Activated CD8-positive, alpha-beta T cell treated with anti-CD3 and anti-CD28 coated beads for 36 hours (primary cell): ENCODE measurements at regions not wholly inside any gene's neighbourhood (a gene's known extent, or its start where the extent isn't known, plus 50 kb on each side); places are given as distances from the start of the nearest gene placed in this dataset.

Experiments
- ATAC-seq: fragments of 200-7000 bp; cut with Tn5 transposase; one replicate; pipeline ENCODE4 v1.10.0; 2021; ENCODE audit warnings: mild to moderate bottlenecking, moderate library complexity
- CTCF ChIA-PET: fragments of 350-600 bp; sonication (Branson Sonifier 250); formaldehyde crosslinking; loops from one replicate; lab custom pipeline; 2021; ENCODE audit warnings: antibody characterized with exemption; lab: Charles Lee
- POLR2A ChIA-PET: fragments of 350-600 bp; sonication (Branson Sonifier 250); formaldehyde crosslinking; loops from one replicate; lab custom pipeline; 2021; ENCODE audit warnings: antibody characterized with exemption; lab: Charles Lee
- DNase-seq: peaks from one replicate; pipeline ENCODE4 v3.0.0-alpha.2; 2020
- H3K27ac Mint-ChIP-seq: one replicate; pipeline ENCODE4 v1.8.0; 2021; ENCODE audit warnings: mild to moderate bottlenecking, mixed read lengths
- H3K27me3 Mint-ChIP-seq: one replicate; pipeline ENCODE4 v1.8.0; 2021; ENCODE audit warnings: mixed read lengths
- H3K36me3 Mint-ChIP-seq: one replicate; pipeline ENCODE4 v1.8.0; 2021; ENCODE audit warnings: low read depth, mixed read lengths
- H3K4me1 Mint-ChIP-seq: one replicate; pipeline ENCODE4 v1.8.0; 2021; ENCODE audit warnings: low read depth, mixed read lengths
- H3K4me3 Mint-ChIP-seq: one replicate; pipeline ENCODE4 v1.8.0; 2021; ENCODE audit warnings: mild to moderate bottlenecking, moderate library complexity, mixed read lengths
- H3K9me3 Mint-ChIP-seq: one replicate; pipeline ENCODE4 v1.8.0; 2021; ENCODE audit warnings: mixed read lengths
- intact Hi-C: fragments of 100-400 bp; cut with micrococcal nuclease; formaldehyde crosslinking; loops from one replicate; pipeline ENCODE4 v1.10.0; 2022
- TF ChIP-seq, protein P1 (sequence below): fragments of 200-600 bp; IDR thresholded peaks from one replicate; pipeline ENCODE4 v1.8.0; 2022; ENCODE audit warnings: antibody characterized with exemption, mild to moderate bottlenecking

- DNase-seq (no peak), ATAC-seq (no peak)
- Mint-ChIP-seq H3K9me3 (no peaks in the 10 kb centered on the region), H3K4me1 (no peaks in the 10 kb centered on the region), H3K36me3 (no peaks in the 10 kb centered on the region), H3K27me3 (no peaks in the 10 kb centered on the region), H3K4me3 (no peak overlapping the region), H3K27ac (no peak overlapping the region)
- ChIA-PET POLR2A (no interaction called here), CTCF (no interaction called here)
- intact Hi-C loops: no loop called here
- TF ChIP-seq, protein P1, sequence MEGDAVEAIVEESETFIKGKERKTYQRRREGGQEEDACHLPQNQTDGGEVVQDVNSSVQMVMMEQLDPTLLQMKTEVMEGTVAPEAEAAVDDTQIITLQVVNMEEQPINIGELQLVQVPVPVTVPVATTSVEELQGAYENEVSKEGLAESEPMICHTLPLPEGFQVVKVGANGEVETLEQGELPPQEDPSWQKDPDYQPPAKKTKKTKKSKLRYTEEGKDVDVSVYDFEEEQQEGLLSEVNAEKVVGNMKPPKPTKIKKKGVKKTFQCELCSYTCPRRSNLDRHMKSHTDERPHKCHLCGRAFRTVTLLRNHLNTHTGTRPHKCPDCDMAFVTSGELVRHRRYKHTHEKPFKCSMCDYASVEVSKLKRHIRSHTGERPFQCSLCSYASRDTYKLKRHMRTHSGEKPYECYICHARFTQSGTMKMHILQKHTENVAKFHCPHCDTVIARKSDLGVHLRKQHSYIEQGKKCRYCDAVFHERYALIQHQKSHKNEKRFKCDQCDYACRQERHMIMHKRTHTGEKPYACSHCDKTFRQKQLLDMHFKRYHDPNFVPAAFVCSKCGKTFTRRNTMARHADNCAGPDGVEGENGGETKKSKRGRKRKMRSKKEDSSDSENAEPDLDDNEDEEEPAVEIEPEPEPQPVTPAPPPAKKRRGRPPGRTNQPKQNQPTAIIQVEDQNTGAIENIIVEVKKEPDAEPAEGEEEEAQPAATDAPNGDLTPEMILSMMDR: no peak
Observed at GRCh38 chr7:145053781-145054180, 217.9 kb upstream of the TPK1 start.

DNA sequence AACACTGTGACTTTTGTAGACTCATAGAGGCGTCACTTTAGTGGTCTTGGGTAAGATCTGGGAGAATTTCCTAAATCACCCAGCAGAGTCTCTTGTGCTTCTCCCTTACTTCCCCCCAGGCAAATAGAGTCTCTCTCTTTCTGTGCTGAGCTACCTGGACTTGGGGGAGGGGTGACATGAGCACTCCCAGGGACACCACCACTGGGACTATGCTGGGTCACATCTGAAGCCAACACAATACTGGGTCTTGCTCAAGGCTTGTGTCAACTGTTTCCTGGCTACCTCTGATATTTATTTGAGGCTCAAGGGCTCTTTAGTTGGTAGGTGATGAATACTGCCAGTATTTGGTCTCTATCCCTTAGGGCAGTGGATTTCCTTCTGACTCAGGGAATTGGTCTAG is 214.6 kb upstream of the TPK1 start:
- no peak for ATAC-seq
- DNase-seq: no peak
- no peak overlapping the region for H3K4me3 Mint-ChIP-seq
- intact Hi-C loops: no loop called here
- no peak overlapping the region for H3K27ac Mint-ChIP-seq
- TF ChIP-seq, protein P1: no peak
- ChIA-PET CTCF (interaction anchor here (1.3 kb wide), 1 partner anchor 13 kb away, joined by 4 read pairs; no protein-coding TSS in a partner anchor), POLR2A (no interaction called here)
- H3K27me3 Mint-ChIP-seq: no peaks in the 10 kb centered on the region
- no peaks in the 10 kb centered on the region for H3K4me1 Mint-ChIP-seq
- H3K36me3 Mint-ChIP-seq: no peaks in the 10 kb centered on the region
- H3K9me3 Mint-ChIP-seq: no peaks in the 10 kb centered on the region

DNA sequence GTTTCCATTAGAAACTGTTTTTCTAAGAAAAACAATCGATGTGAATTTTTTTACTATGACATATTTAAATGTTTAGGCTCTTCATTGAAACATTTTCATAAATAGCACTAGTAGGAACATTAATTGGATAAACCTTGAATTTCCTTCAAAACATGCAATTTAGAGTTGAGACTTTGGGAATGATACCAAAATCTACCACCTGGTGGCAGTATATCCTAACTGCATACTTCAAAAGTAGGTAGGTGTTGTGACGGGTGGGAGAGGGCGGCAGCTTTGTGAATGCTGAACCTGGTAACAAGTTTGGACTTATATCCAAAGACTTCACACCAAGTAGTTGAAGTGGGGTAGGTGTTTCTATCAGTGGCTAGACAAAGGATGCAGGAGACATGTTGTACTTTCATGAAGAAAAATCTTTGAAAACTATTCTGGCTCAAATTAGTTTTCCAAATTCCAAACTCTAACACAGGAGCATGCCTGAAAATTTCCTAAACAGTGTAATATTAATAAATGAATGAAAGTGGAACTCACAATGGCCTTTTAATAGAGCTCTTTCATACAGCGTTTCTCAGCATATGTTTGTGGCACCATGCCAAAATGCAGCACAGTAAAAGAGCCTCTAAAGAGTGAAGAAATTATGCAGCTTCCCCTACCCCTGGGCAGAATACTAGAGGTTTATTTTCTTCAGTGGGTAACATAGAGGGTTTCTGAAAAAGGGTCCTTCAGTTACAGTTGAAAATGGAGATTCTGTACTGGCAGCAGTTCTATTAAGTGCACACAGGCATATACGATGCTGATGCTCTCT is 201.0 kb upstream of the TPK1 start:
- Mint-ChIP-seq H3K9me3 (no peaks in the 10 kb centered on the region), H3K27ac (no peak overlapping the region), H3K27me3 (peaks cover 8% of the 10 kb centered on the region), H3K36me3 (no peaks in the 10 kb centered on the region), H3K4me1 (peaks cover 2% of the 10 kb centered on the region), H3K4me3 (no peak overlapping the region)
- intact Hi-C loops: loop anchor here (2.0 kb wide), 1 partner anchor 1054 kb away; no protein-coding TSS in a partner anchor
- DNase-seq: peak; percentile 51
- ChIA-PET CTCF (interaction anchor here (0.7 to 2.2 kb wide), 12 partner anchors 9 to 1053 kb away, joined by 3 to 8 read pairs (median 3); no protein-coding TSS in a partner anchor), POLR2A (interaction anchor here (0.6 kb wide), 1 partner anchor 298 kb away, joined by 3 read pairs; no protein-coding TSS in a partner anchor)
- TF ChIP-seq, protein P1: peak; percentile 84
- ATAC-seq: peak; percentile 64

DNA sequence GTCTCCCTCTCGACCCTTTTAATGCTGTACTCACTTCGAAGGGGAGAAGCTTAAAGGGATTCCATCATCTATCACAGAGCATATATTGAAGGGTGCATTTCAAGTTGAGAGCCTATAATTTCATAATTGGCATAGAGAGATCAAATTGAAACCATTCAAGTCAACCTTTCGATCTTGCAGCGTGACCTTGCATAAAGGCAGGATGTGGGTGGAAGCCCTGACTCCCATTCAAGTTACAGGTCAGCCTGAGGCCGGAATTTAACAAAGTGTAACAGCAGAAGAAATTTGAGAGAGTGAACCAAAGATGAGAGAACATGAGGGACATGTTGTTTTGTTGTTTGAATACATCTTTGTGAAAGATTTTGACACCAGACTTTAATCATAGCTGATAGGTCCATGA is 195.3 kb upstream of the TPK1 start:
- H3K9me3 Mint-ChIP-seq: no peaks in the 10 kb centered on the region
- POLR2A ChIA-PET: no interaction called here
- intact Hi-C loops: no loop called here
- peaks cover 4% of the 10 kb centered on the region for H3K27me3 Mint-ChIP-seq
- no peak for ATAC-seq
- H3K4me3 Mint-ChIP-seq: no peak overlapping the region
- no peak overlapping the region for H3K27ac Mint-ChIP-seq
- no peak for DNase-seq
- H3K36me3 Mint-ChIP-seq: no peaks in the 10 kb centered on the region
- CTCF ChIA-PET: no interaction called here
- TF ChIP-seq, protein P1: no peak
- no peaks in the 10 kb centered on the region for H3K4me1 Mint-ChIP-seq

DNA sequence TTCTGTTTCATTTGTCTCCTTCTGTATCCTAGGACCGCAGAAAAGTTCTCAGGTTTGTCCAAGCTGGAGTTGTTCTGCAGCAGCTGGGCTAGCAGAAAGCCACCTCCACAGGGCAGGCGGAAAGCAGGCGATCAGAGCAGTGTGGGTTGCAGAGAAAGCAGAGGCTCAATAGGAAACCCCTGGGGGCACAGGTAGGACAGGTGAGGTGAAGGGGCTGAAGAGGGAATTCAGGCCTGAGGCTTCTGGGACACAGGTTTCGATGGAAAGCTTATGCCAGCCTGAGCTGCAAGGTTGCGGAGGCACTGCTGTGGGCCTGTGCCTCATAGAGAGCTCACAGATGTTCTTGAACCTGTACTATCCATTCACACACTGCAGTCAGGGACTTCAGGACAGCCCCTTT is 194.9 kb upstream of the TPK1 start:
- intact Hi-C loops: no loop called here
- Mint-ChIP-seq H3K4me1 (no peaks in the 10 kb centered on the region), H3K27ac (no peak overlapping the region), H3K4me3 (no peak overlapping the region), H3K36me3 (no peaks in the 10 kb centered on the region), H3K9me3 (no peaks in the 10 kb centered on the region), H3K27me3 (peaks cover 1% of the 10 kb centered on the region)
- ATAC-seq (no peak), DNase-seq (no peak)
- TF ChIP-seq, protein P1: no peak
- ChIA-PET POLR2A (no interaction called here), CTCF (no interaction called here)
